ENCODE measurements at regions not wholly inside any gene's neighbourhood (a gene's known extent, or its start where the extent isn't known, plus 50 kb on each side); places are given as distances from the start of the nearest gene placed in this dataset.
"Not testable (repeated sequence)": the region's sequence is repeated elsewhere in the genome, so short reads cannot be mapped to it uniquely, and the experiment has no call there.

GRCh38 chrX:125152011-125152410 is 167.7 kb upstream of the TEX13C start:
- H3K36me3 Mint-ChIP-seq (ENCODE audit: low read depth): no peaks in the 10 kb centered on the region
- intact Hi-C loops (cut with micrococcal nuclease): no loop called here
- DNase-seq: no peak
- no peaks in the 10 kb centered on the region for H3K4me1 Mint-ChIP-seq (ENCODE audit: low read depth)
- no peaks in the 10 kb centered on the region for H3K9me3 Mint-ChIP-seq
- H3K27ac Mint-ChIP-seq: no peak overlapping the region
- CTCF ChIA-PET: no interaction called here
- no peaks in the 10 kb centered on the region for H3K27me3 Mint-ChIP-seq (ENCODE audit: low read depth)
- H3K4me3 Mint-ChIP-seq: no peak overlapping the region

- Mint-ChIP-seq H3K36me3 (ENCODE audit: low read depth) (no peaks in the 10 kb centered on the region), H3K27ac (no peak overlapping the region), H3K9me3 (no peaks in the 10 kb centered on the region)
Observed at GRCh38 chrX:125153621-125154020, 166.1 kb upstream of the TEX13C start.

GRCh38 chrX:125154288-125155257 is 165.1 kb upstream of the TEX13C start:
- DNase-seq; H3K4me3 Mint-ChIP-seq; intact Hi-C loops (cut with micrococcal nuclease); CTCF ChIA-PET; H3K36me3 Mint-ChIP-seq (ENCODE audit: low read depth); H3K27ac Mint-ChIP-seq; H3K27me3 Mint-ChIP-seq (ENCODE audit: low read depth); H3K9me3 Mint-ChIP-seq; H3K4me1 Mint-ChIP-seq (ENCODE audit: low read depth): not testable (repeated sequence)

More at GRCh38 chrX:125153621-125154020, 166.1 kb upstream of the TEX13C start:
- intact Hi-C loops (cut with micrococcal nuclease): no loop called here
- no peak overlapping the region for H3K4me3 Mint-ChIP-seq
- H3K4me1 Mint-ChIP-seq (ENCODE audit: low read depth): no peaks in the 10 kb centered on the region
- no peak for DNase-seq
- CTCF ChIA-PET: no interaction called here
- no peaks in the 10 kb centered on the region for H3K27me3 Mint-ChIP-seq (ENCODE audit: low read depth)

- intact Hi-C loops (cut with micrococcal nuclease); H3K4me1 Mint-ChIP-seq (ENCODE audit: low read depth): not testable (repeated sequence)
Observed at GRCh38 chrX:125155296-125156033, 164.2 kb upstream of the TEX13C start.

GRCh38 chrX:125170459-125170858 is 149.2 kb upstream of the TEX13C start:
- Mint-ChIP-seq H3K4me3 (no peak overlapping the region), H3K27me3 (ENCODE audit: low read depth) (no peaks in the 10 kb centered on the region), H3K27ac (no peak overlapping the region), H3K9me3 (no peaks in the 10 kb centered on the region), H3K36me3 (ENCODE audit: low read depth) (no peaks in the 10 kb centered on the region), H3K4me1 (ENCODE audit: low read depth) (no peaks in the 10 kb centered on the region)
- CTCF ChIA-PET: no interaction called here
- intact Hi-C loops (cut with micrococcal nuclease): no loop called here
- DNase-seq: no peak

More at GRCh38 chrX:125155296-125156033, 164.2 kb upstream of the TEX13C start:
- H3K9me3 Mint-ChIP-seq; H3K4me3 Mint-ChIP-seq; H3K27me3 Mint-ChIP-seq (ENCODE audit: low read depth); DNase-seq; H3K36me3 Mint-ChIP-seq (ENCODE audit: low read depth); H3K27ac Mint-ChIP-seq; CTCF ChIA-PET: not testable (repeated sequence)

- H3K9me3 Mint-ChIP-seq: no peaks in the 10 kb centered on the region
- no peaks in the 10 kb centered on the region for H3K4me1 Mint-ChIP-seq (ENCODE audit: low read depth)
- no peak overlapping the region for H3K4me3 Mint-ChIP-seq
- DNase-seq: no peak
- no peak overlapping the region for H3K27ac Mint-ChIP-seq
- no peaks in the 10 kb centered on the region for H3K27me3 Mint-ChIP-seq (ENCODE audit: low read depth)
- no peaks in the 10 kb centered on the region for H3K36me3 Mint-ChIP-seq (ENCODE audit: low read depth)
- CTCF ChIA-PET: no interaction called here
- intact Hi-C loops (cut with micrococcal nuclease): no loop called here
Observed at GRCh38 chrX:125172531-125172930, 147.1 kb upstream of the TEX13C start.

GRCh38 chrX:125175991-125176584 is 143.6 kb upstream of the TEX13C start:
- Mint-ChIP-seq H3K27ac (no peak overlapping the region), H3K27me3 (ENCODE audit: low read depth) (no peaks in the 10 kb centered on the region), H3K36me3 (ENCODE audit: low read depth) (no peaks in the 10 kb centered on the region), H3K4me1 (ENCODE audit: low read depth) (no peaks in the 10 kb centered on the region), H3K9me3 (no peaks in the 10 kb centered on the region), H3K4me3 (no peak overlapping the region)
- no peak for DNase-seq
- CTCF ChIA-PET: no interaction called here
- intact Hi-C loops (cut with micrococcal nuclease): no loop called here

GRCh38 chrX:125193921-125194320 is 125.8 kb upstream of the TEX13C start:
- H3K27ac Mint-ChIP-seq: no peak overlapping the region
- CTCF ChIA-PET: no interaction called here
- H3K27me3 Mint-ChIP-seq (ENCODE audit: low read depth): peaks cover 9% of the 10 kb centered on the region
- H3K4me3 Mint-ChIP-seq: no peak overlapping the region
- DNase-seq: no peak
- H3K4me1 Mint-ChIP-seq (ENCODE audit: low read depth): no peaks in the 10 kb centered on the region
- no peaks in the 10 kb centered on the region for H3K9me3 Mint-ChIP-seq
- H3K36me3 Mint-ChIP-seq (ENCODE audit: low read depth): no peaks in the 10 kb centered on the region
- intact Hi-C loops (cut with micrococcal nuclease): no loop called here

GRCh38 chrX:125198546-125198945 is 121.1 kb upstream of the TEX13C start:
- CTCF ChIA-PET: no interaction called here
- H3K27me3 Mint-ChIP-seq (ENCODE audit: low read depth): peaks cover 26% of the 10 kb centered on the region

GRCh38 chrX:125202591-125203248 is 117.0 kb upstream of the TEX13C start:
- Mint-ChIP-seq H3K4me1 (ENCODE audit: low read depth) (peaks cover 13% of the 10 kb centered on the region), H3K27ac (no peak overlapping the region), H3K9me3 (no peaks in the 10 kb centered on the region), H3K36me3 (ENCODE audit: low read depth) (no peaks in the 10 kb centered on the region), H3K27me3 (ENCODE audit: low read depth) (peaks cover 33% of the 10 kb centered on the region), H3K4me3 (peak overlapping the region; percentile 64)
- DNase-seq: peak; percentile 4
- CTCF ChIA-PET: no interaction called here
- intact Hi-C loops (cut with micrococcal nuclease): loop anchor here (5.0 to 10.0 kb wide), 2 partner anchors 795 to 988 kb away; no protein-coding TSS in a partner anchor

More at GRCh38 chrX:125198546-125198945, 121.1 kb upstream of the TEX13C start:
- no peak overlapping the region for H3K27ac Mint-ChIP-seq
- H3K4me3 Mint-ChIP-seq: no peak overlapping the region
- no peaks in the 10 kb centered on the region for H3K9me3 Mint-ChIP-seq
- DNase-seq: no peak
- H3K36me3 Mint-ChIP-seq (ENCODE audit: low read depth): no peaks in the 10 kb centered on the region
- intact Hi-C loops (cut with micrococcal nuclease): no loop called here
- peaks cover 7% of the 10 kb centered on the region for H3K4me1 Mint-ChIP-seq (ENCODE audit: low read depth)

GRCh38 chrX:125203365-125203736 is 116.3 kb upstream of the TEX13C start:
- peak; percentile 3 for DNase-seq
- Mint-ChIP-seq H3K9me3 (no peaks in the 10 kb centered on the region), H3K4me3 (peak overlapping the region; percentile 64), H3K27ac (no peak overlapping the region), H3K4me1 (ENCODE audit: low read depth) (peaks cover 13% of the 10 kb centered on the region), H3K36me3 (ENCODE audit: low read depth) (no peaks in the 10 kb centered on the region), H3K27me3 (ENCODE audit: low read depth) (peaks cover 34% of the 10 kb centered on the region)
- intact Hi-C loops (cut with micrococcal nuclease): loop anchor here (5.0 to 10.0 kb wide), 2 partner anchors 796 to 989 kb away; no protein-coding TSS in a partner anchor
- CTCF ChIA-PET: no interaction called here

Data from activated naive CD4-positive, alpha-beta T cell treated with anti-CD3 and anti-CD28 coated beads for 36 hours (primary cell).